ENCODE measurements at regions not wholly inside any gene's neighbourhood (a gene's known extent, or its start where the extent isn't known, plus 50 kb on each side); places are given as distances from the start of the nearest gene placed in this dataset.

DNA sequence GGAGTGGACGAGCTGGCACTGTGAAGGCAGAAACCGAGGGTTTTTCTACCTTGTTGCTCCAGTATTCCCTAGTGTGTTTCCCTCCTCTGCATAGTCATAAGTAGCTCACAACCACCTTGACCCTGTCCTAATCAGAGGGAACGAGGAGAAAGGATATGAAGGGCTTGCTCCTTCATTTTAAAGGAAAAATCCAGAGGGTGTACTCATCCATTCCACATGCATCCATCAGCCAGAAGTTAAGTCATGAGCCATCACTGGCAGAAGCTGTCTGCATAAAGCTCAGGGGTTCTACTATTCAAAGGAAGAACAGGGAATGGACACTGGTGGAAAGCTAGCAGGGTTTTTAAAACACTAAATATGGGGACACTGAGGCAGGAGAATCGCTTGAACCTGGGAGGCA, 84.3 kb upstream of the FOXN3 start:
- TF ChIP-seq, protein P1, sequence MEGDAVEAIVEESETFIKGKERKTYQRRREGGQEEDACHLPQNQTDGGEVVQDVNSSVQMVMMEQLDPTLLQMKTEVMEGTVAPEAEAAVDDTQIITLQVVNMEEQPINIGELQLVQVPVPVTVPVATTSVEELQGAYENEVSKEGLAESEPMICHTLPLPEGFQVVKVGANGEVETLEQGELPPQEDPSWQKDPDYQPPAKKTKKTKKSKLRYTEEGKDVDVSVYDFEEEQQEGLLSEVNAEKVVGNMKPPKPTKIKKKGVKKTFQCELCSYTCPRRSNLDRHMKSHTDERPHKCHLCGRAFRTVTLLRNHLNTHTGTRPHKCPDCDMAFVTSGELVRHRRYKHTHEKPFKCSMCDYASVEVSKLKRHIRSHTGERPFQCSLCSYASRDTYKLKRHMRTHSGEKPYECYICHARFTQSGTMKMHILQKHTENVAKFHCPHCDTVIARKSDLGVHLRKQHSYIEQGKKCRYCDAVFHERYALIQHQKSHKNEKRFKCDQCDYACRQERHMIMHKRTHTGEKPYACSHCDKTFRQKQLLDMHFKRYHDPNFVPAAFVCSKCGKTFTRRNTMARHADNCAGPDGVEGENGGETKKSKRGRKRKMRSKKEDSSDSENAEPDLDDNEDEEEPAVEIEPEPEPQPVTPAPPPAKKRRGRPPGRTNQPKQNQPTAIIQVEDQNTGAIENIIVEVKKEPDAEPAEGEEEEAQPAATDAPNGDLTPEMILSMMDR (IDR thresholded peaks at IDR 0.05; ENCODE audit: low read depth, low read length, poor library complexity, severe bottlenecking) = no peak
- no peak for TF ChIP-seq EZH2phosphoT487 (IDR thresholded peaks at IDR 0.05; ENCODE audit: borderline replicate concordance, low read length)

All from DOHH2 (cell line).